KMS-11 (cell line): ENCODE measurements at regions not wholly inside any gene's neighbourhood (a gene's known extent, or its start where the extent isn't known, plus 50 kb on each side); places are given as distances from the start of the nearest gene placed in this dataset.

Source experiments
- H2AFZ ChIP-seq: fragments of 200-600 bp; sonication (generic); 2 replicates; pipeline ENCODE4 v1.6.1; 2016; ENCODE audit warnings: antibody characterized with exemption, mixed run types, low read depth
- H3K27ac ChIP-seq: fragments of 200-600 bp; sonication (generic); 2 replicates; pipeline ENCODE4 v1.6.1; 2016; ENCODE audit warnings: mild to moderate bottlenecking, mixed run types
- H3K27me3 ChIP-seq: fragments of 200-600 bp; sonication (generic); 2 replicates; pipeline ENCODE4 v1.6.1; 2017; ENCODE audit warnings: mild to moderate bottlenecking, low read depth, mixed run types, moderate library complexity; ENCODE audit not compliant: insufficient read depth
- H3K36me3 ChIP-seq: fragments of 200-600 bp; sonication (generic); 2 replicates; pipeline ENCODE4 v1.6.1; 2017; ENCODE audit warnings: mild to moderate bottlenecking, mixed run types; ENCODE audit not compliant: insufficient read depth
- H3K4me1 ChIP-seq: fragments of 200-600 bp; sonication (generic); 2 replicates; pipeline ENCODE4 v1.6.1; 2016; ENCODE audit warnings: mild to moderate bottlenecking, low read depth, mixed run types; ENCODE audit not compliant: poor library complexity, severe bottlenecking
- H3K4me2 ChIP-seq: fragments of 200-600 bp; sonication (generic); 2 replicates; pipeline ENCODE4 v1.7.0; 2016; ENCODE audit warnings: mild to moderate bottlenecking, mixed run types
- H3K4me3 ChIP-seq: fragments of 200-600 bp; sonication (generic); IDR thresholded peaks from 2 replicates; pipeline ENCODE4 v1.6.1; 2017; ENCODE audit warnings: low read depth, low read length, mixed read lengths; ENCODE audit not compliant: insufficient read depth
- H3K79me2 ChIP-seq: fragments of 200-600 bp; sonication (generic); 2 replicates; pipeline ENCODE4 v1.6.1; 2016; ENCODE audit warnings: low read depth, mixed run types; ENCODE audit not compliant: insufficient read depth
- H3K9ac ChIP-seq: fragments of 200-600 bp; sonication (generic); 2 replicates; pipeline ENCODE4 v1.6.1; 2016; ENCODE audit warnings: mild to moderate bottlenecking, mixed run types
- H4K20me1 ChIP-seq: fragments of 200-600 bp; sonication (generic); 2 replicates; pipeline ENCODE4 v1.6.1; 2016; ENCODE audit warnings: mild to moderate bottlenecking, mixed run types; ENCODE audit not compliant: insufficient read depth
- TF ChIP-seq, protein P1 (sequence below): fragments of 200-600 bp; sonication (generic); conservative IDR thresholded peaks from 2 replicates; pipeline ENCODE4 v1.6.1; 2017; ENCODE audit warnings: low read depth, mild to moderate bottlenecking, antibody characterized with exemption, low read length, moderate library complexity, mixed read lengths

- Histone ChIP-seq H3K4me2 (no peak overlapping the region), H3K27me3 (no peaks in the 10 kb centered on the region), H3K79me2 (no peaks in the 10 kb centered on the region), H3K4me3 (no peak overlapping the region), H4K20me1 (no peaks in the 10 kb centered on the region), H3K9ac (no peak overlapping the region), H2AFZ (no peak overlapping the region), H3K4me1 (no peaks in the 10 kb centered on the region), H3K36me3 (no peaks in the 10 kb centered on the region), H3K27ac (no peak overlapping the region)
- TF ChIP-seq, protein P1, sequence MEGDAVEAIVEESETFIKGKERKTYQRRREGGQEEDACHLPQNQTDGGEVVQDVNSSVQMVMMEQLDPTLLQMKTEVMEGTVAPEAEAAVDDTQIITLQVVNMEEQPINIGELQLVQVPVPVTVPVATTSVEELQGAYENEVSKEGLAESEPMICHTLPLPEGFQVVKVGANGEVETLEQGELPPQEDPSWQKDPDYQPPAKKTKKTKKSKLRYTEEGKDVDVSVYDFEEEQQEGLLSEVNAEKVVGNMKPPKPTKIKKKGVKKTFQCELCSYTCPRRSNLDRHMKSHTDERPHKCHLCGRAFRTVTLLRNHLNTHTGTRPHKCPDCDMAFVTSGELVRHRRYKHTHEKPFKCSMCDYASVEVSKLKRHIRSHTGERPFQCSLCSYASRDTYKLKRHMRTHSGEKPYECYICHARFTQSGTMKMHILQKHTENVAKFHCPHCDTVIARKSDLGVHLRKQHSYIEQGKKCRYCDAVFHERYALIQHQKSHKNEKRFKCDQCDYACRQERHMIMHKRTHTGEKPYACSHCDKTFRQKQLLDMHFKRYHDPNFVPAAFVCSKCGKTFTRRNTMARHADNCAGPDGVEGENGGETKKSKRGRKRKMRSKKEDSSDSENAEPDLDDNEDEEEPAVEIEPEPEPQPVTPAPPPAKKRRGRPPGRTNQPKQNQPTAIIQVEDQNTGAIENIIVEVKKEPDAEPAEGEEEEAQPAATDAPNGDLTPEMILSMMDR, result no peak
Measured at GRCh38 chr13:53568491-53568890, 539.9 kb downstream of the OLFM4 start.

GRCh38 chr13:53569453-53569852, 540.8 kb downstream of the OLFM4 start:
- H3K4me1 ChIP-seq, result no peaks in the 10 kb centered on the region
- H3K27ac ChIP-seq, result no peak overlapping the region
- no peak overlapping the region for H3K4me2 ChIP-seq
- no peaks in the 10 kb centered on the region for H4K20me1 ChIP-seq
- H3K4me3 ChIP-seq, result no peak overlapping the region
- no peak overlapping the region for H3K9ac ChIP-seq
- H3K36me3 ChIP-seq, result no peaks in the 10 kb centered on the region
- H3K79me2 ChIP-seq, result no peaks in the 10 kb centered on the region
- TF ChIP-seq, protein P1, result no peak
- no peaks in the 10 kb centered on the region for H3K27me3 ChIP-seq
- H2AFZ ChIP-seq, result no peak overlapping the region

GRCh38 chr13:53601113-53601512, 572.5 kb downstream of the OLFM4 start:
- Histone ChIP-seq H3K4me1 (no peaks in the 10 kb centered on the region), H3K9ac (no peak overlapping the region), H3K27me3 (no peaks in the 10 kb centered on the region), H2AFZ (no peak overlapping the region), H3K36me3 (no peaks in the 10 kb centered on the region), H3K79me2 (no peaks in the 10 kb centered on the region), H4K20me1 (no peaks in the 10 kb centered on the region), H3K4me2 (no peak overlapping the region), H3K27ac (no peak overlapping the region), H3K4me3 (no peak overlapping the region)
- TF ChIP-seq, protein P1, result no peak

- H3K27ac ChIP-seq, result no peak overlapping the region
- H3K79me2 ChIP-seq, result no peaks in the 10 kb centered on the region
- no peaks in the 10 kb centered on the region for H4K20me1 ChIP-seq
- no peaks in the 10 kb centered on the region for H3K36me3 ChIP-seq
- TF ChIP-seq, protein P1, result no peak
- no peak overlapping the region for H3K4me2 ChIP-seq
- H3K27me3 ChIP-seq, result no peaks in the 10 kb centered on the region
- no peak overlapping the region for H2AFZ ChIP-seq
- no peak overlapping the region for H3K4me3 ChIP-seq
- H3K4me1 ChIP-seq, result no peaks in the 10 kb centered on the region
- no peak overlapping the region for H3K9ac ChIP-seq
Measured at GRCh38 chr13:53605326-53605725, 576.7 kb downstream of the OLFM4 start.
